ENCODE measurements at regions not wholly inside any gene's neighbourhood (a gene's known extent, or its start where the extent isn't known, plus 50 kb on each side); places are given as distances from the start of the nearest gene placed in this dataset.

- no peak for TF ChIP-seq YY1 (IDR thresholded peaks at IDR 0.05; ENCODE audit: insufficient read depth, insufficient read length)
- no peak for TF ChIP-seq ZNF274 (IDR thresholded peaks at IDR 0.05; ENCODE audit: low read depth, low read length)
Observed at GRCh38 chr6:169022079-169022478, 231.6 kb downstream of the THBS2 start.
